ENCODE measurements at regions not wholly inside any gene's neighbourhood (a gene's known extent, or its start where the extent isn't known, plus 50 kb on each side); places are given as distances from the start of the nearest gene placed in this dataset.

- no peaks in the 10 kb centered on the region for H3K4me1 ChIP-seq (ENCODE audit: control insufficient read depth in 2 of 3, insufficient read depth in 2 of 3, low read depth in 1 of 3, low read length in 3 of 3)
- TF ChIP-seq CTCF (IDR thresholded peaks at IDR 0.05; ENCODE audit: borderline replicate concordance, extremely low read depth, insufficient read depth): no peak
- H3K36me3 ChIP-seq (ENCODE audit: control insufficient read depth in 2 of 3, insufficient read depth in 3 of 3, low read length in 3 of 3): no peaks in the 10 kb centered on the region
- H3K9ac ChIP-seq (ENCODE audit: low read length in 3 of 3): no peak overlapping the region
- no peaks in the 10 kb centered on the region for H3K27me3 ChIP-seq (ENCODE audit: control insufficient read depth, insufficient read depth, low read length)
- FAIRE-seq: no peak
- H3K9me3 ChIP-seq (ENCODE audit: control insufficient read depth in 2 of 3, insufficient read depth in 1 of 3, low read length in 3 of 3): peaks cover 2 to 3% (median 2%) of the 10 kb centered on the region in 3 donors
- H3K27ac ChIP-seq (ENCODE audit: low read depth in 2 of 2, low read length in 2 of 2): no peak overlapping the region
- intact Hi-C loops (cut with DNase I): no loop called here
- no peak for DNase-seq
- H3K4me3 ChIP-seq (ENCODE audit: low read length in 3 of 3): no peak overlapping the region
Measured at GRCh38 chr18:67742954-67743353, 226.4 kb upstream of the DSEL start.

GRCh38 chr18:67742525-67742924 is 226.0 kb upstream of the DSEL start:
- TF ChIP-seq CTCF (IDR thresholded peaks at IDR 0.05; ENCODE audit: borderline replicate concordance, extremely low read depth, insufficient read depth): no peak
- no peaks in the 10 kb centered on the region for H3K4me1 ChIP-seq (ENCODE audit: control insufficient read depth in 2 of 3, insufficient read depth in 2 of 3, low read depth in 1 of 3, low read length in 3 of 3)
- H3K27me3 ChIP-seq (ENCODE audit: control insufficient read depth, insufficient read depth, low read length): no peaks in the 10 kb centered on the region
- peaks cover under 1 to 3% (median 2%) of the 10 kb centered on the region in 3 donors for H3K9me3 ChIP-seq (ENCODE audit: control insufficient read depth in 2 of 3, insufficient read depth in 1 of 3, low read length in 3 of 3)
- H3K36me3 ChIP-seq (ENCODE audit: control insufficient read depth in 2 of 3, insufficient read depth in 3 of 3, low read length in 3 of 3): no peaks in the 10 kb centered on the region
- H3K9ac ChIP-seq (ENCODE audit: low read length in 3 of 3): no peak overlapping the region
- H3K27ac ChIP-seq (ENCODE audit: low read depth in 2 of 2, low read length in 2 of 2): no peak overlapping the region
- intact Hi-C loops (cut with DNase I): no loop called here
- DNase-seq (no peak), FAIRE-seq (no peak)
- no peak overlapping the region for H3K4me3 ChIP-seq (ENCODE audit: low read length in 3 of 3)

GRCh38 chr18:67735506-67735905 is 219.0 kb upstream of the DSEL start:
- DNase-seq (no peak), FAIRE-seq (no peak)
- no peak overlapping the region for H3K9ac ChIP-seq (ENCODE audit: low read length in 3 of 3)
- H3K27ac ChIP-seq (ENCODE audit: low read depth in 2 of 2, low read length in 2 of 2): no peak overlapping the region
- no peak overlapping the region for H3K4me3 ChIP-seq (ENCODE audit: low read length in 3 of 3)
- H3K36me3 ChIP-seq (ENCODE audit: control insufficient read depth in 2 of 3, insufficient read depth in 3 of 3, low read length in 3 of 3): no peaks in the 10 kb centered on the region
- no peaks in the 10 kb centered on the region for H3K4me1 ChIP-seq (ENCODE audit: control insufficient read depth in 2 of 3, insufficient read depth in 2 of 3, low read depth in 1 of 3, low read length in 3 of 3)
- no peak for TF ChIP-seq CTCF (IDR thresholded peaks at IDR 0.05; ENCODE audit: borderline replicate concordance, extremely low read depth, insufficient read depth)
- no peaks in the 10 kb centered on the region for H3K27me3 ChIP-seq (ENCODE audit: control insufficient read depth, insufficient read depth, low read length)
- no peaks in the 10 kb centered on the region for H3K9me3 ChIP-seq (ENCODE audit: control insufficient read depth in 2 of 3, insufficient read depth in 1 of 3, low read length in 3 of 3)
- intact Hi-C loops (cut with DNase I): no loop called here

- DNase-seq (no peak), FAIRE-seq (no peak)
- H3K9me3 ChIP-seq (ENCODE audit: control insufficient read depth in 2 of 3, insufficient read depth in 1 of 3, low read length in 3 of 3): no peaks in the 10 kb centered on the region
- H3K4me3 ChIP-seq (ENCODE audit: low read length in 3 of 3): no peak overlapping the region
- H3K4me1 ChIP-seq (ENCODE audit: control insufficient read depth in 2 of 3, insufficient read depth in 2 of 3, low read depth in 1 of 3, low read length in 3 of 3): no peaks in the 10 kb centered on the region
- intact Hi-C loops (cut with DNase I): no loop called here
- H3K9ac ChIP-seq (ENCODE audit: low read length in 3 of 3): no peak overlapping the region
- no peaks in the 10 kb centered on the region for H3K27me3 ChIP-seq (ENCODE audit: control insufficient read depth, insufficient read depth, low read length)
- TF ChIP-seq CTCF (IDR thresholded peaks at IDR 0.05; ENCODE audit: borderline replicate concordance, extremely low read depth, insufficient read depth): no peak
- H3K36me3 ChIP-seq (ENCODE audit: control insufficient read depth in 2 of 3, insufficient read depth in 3 of 3, low read length in 3 of 3): no peaks in the 10 kb centered on the region
- no peak overlapping the region for H3K27ac ChIP-seq (ENCODE audit: low read depth in 2 of 2, low read length in 2 of 2)
Measured at GRCh38 chr18:67733088-67733487, 216.6 kb upstream of the DSEL start.
